Ascending aorta (tissue), 2 donors: ENCODE measurements at regions not wholly inside any gene's neighbourhood (a gene's known extent, or its start where the extent isn't known, plus 50 kb on each side); places are given as distances from the start of the nearest gene placed in this dataset.
"Not testable (repeated sequence)": the region's sequence is repeated elsewhere in the genome, so short reads cannot be mapped to it uniquely, and the experiment has no call there.

Source experiments
- DNase-seq, 2 donors: peaks; one replicate each; pipeline ENCODE4 v3.0.0-alpha.2; 2019; ENCODE audit warnings: low spot score in 2 of 2
- H3K27ac ChIP-seq, 2 donors: fragments of 200-600 bp; sonication (generic); one replicate each; pipeline ENCODE4 v1.5.1; 2016 to 2017; ENCODE audit warnings: mild to moderate bottlenecking in 1 of 2
- H3K27me3 ChIP-seq: fragments of 200-600 bp; sonication (generic); one replicate; pipeline ENCODE4 v1.5.1; 2017
- H3K36me3 ChIP-seq, 2 donors: fragments of 200-600 bp; sonication (generic); one replicate each; pipeline ENCODE4 v1.5.1; 2016
- H3K4me1 ChIP-seq, 2 donors: fragments of 200-600 bp; sonication (generic); one replicate each; pipeline ENCODE4 v1.5.1; 2016 to 2017; ENCODE audit warnings: mild to moderate bottlenecking in 1 of 2
- H3K4me3 ChIP-seq, 2 donors: fragments of 200-600 bp; sonication (generic); one replicate each; pipeline ENCODE4 v1.5.1; 2016 to 2017; ENCODE audit warnings: mild to moderate bottlenecking in 1 of 2
- H3K9me3 ChIP-seq, 2 donors: fragments of 200-600 bp; sonication (generic); one replicate each; pipeline ENCODE4 v1.5.1; 2016
- CTCF ChIP-seq, 3 experiments: fragments of 200-600 bp in 2 of 3; fragments of 450-650 bp in 1 of 3; sonication (generic) in 2 of 3; IDR thresholded peaks; one replicate each; pipeline ENCODE4 v1.5.1; 2016 to 2019; ENCODE audit warnings: antibody characterized with exemption in 3 of 3, mild to moderate bottlenecking in 1 of 3, moderate library complexity in 1 of 3
- intact Hi-C: fragments of 100-400 bp; cut with DNase I; formaldehyde crosslinking; loops from one replicate; pipeline ENCODE4 v1.15.1; 2023

- TF ChIP-seq CTCF (IDR thresholded peaks at IDR 0.05), result no peak
- DNase-seq, result no peak
- no peaks in the 10 kb centered on the region for H3K36me3 ChIP-seq
- no peak overlapping the region for H3K27ac ChIP-seq
- no peaks in the 10 kb centered on the region for H3K27me3 ChIP-seq
- H3K4me3 ChIP-seq, result no peak overlapping the region
- peaks cover 0 to 5% of the 10 kb centered on the region in 2 donors for H3K9me3 ChIP-seq
- intact Hi-C loops, result no loop called here
- no peaks in the 10 kb centered on the region for H3K4me1 ChIP-seq
These were observed 260.3 kb upstream of the DIO3 start for GRCh38 chr14:101301011-101301410.

- DNase-seq, result not testable (repeated sequence)
These were observed 254.1 kb upstream of the DIO3 start for GRCh38 chr14:101307162-101307561.

GRCh38 chr14:101311186-101311585, 250.1 kb upstream of the DIO3 start:
- H3K36me3 ChIP-seq, DNase-seq, intact Hi-C loops, H3K4me1 ChIP-seq, H3K27me3 ChIP-seq, H3K9me3 ChIP-seq, H3K27ac ChIP-seq, H3K4me3 ChIP-seq: not testable (repeated sequence)

More at GRCh38 chr14:101307162-101307561, 254.1 kb upstream of the DIO3 start:
- H3K9me3 ChIP-seq, intact Hi-C loops, H3K36me3 ChIP-seq, H3K27ac ChIP-seq, H3K27me3 ChIP-seq, H3K4me3 ChIP-seq, H3K4me1 ChIP-seq: not testable (repeated sequence)

- Histone ChIP-seq H3K4me3 (no peak overlapping the region), H3K36me3 (no peaks in the 10 kb centered on the region), H3K9me3 (no peaks in the 10 kb centered on the region), H3K27ac (no peak overlapping the region), H3K27me3 (no peaks in the 10 kb centered on the region), H3K4me1 (no peaks in the 10 kb centered on the region)
- DNase-seq, result no peak
- intact Hi-C loops, result no loop called here
- no peak for TF ChIP-seq CTCF (IDR thresholded peaks at IDR 0.05)
These were observed 248.0 kb upstream of the DIO3 start for GRCh38 chr14:101313268-101313667.

- DNase-seq, result no peak
- Histone ChIP-seq H3K36me3 (no peaks in the 10 kb centered on the region), H3K9me3 (no peaks in the 10 kb centered on the region), H3K4me1 (no peaks in the 10 kb centered on the region), H3K27ac (no peak overlapping the region), H3K4me3 (no peak overlapping the region), H3K27me3 (no peaks in the 10 kb centered on the region)
- intact Hi-C loops, result no loop called here
- no peak for TF ChIP-seq CTCF (IDR thresholded peaks at IDR 0.05)
These were observed 245.4 kb upstream of the DIO3 start for GRCh38 chr14:101315802-101316296.

GRCh38 chr14:101318271-101318670, 243.0 kb upstream of the DIO3 start:
- intact Hi-C loops, result no loop called here
- no peak for TF ChIP-seq CTCF (IDR thresholded peaks at IDR 0.05)
- no peak for DNase-seq
- Histone ChIP-seq H3K27ac (no peak overlapping the region), H3K4me1 (no peaks in the 10 kb centered on the region), H3K9me3 (no peaks in the 10 kb centered on the region), H3K4me3 (no peak overlapping the region), H3K27me3 (no peaks in the 10 kb centered on the region), H3K36me3 (no peaks in the 10 kb centered on the region)

GRCh38 chr14:101320396-101320795, 240.9 kb upstream of the DIO3 start:
- Histone ChIP-seq H3K4me3 (no peak overlapping the region), H3K4me1 (no peaks in the 10 kb centered on the region), H3K27ac (no peak overlapping the region), H3K9me3 (no peaks in the 10 kb centered on the region), H3K27me3 (no peaks in the 10 kb centered on the region), H3K36me3 (no peaks in the 10 kb centered on the region)
- no peak for DNase-seq
- intact Hi-C loops, result no loop called here
- no peak for TF ChIP-seq CTCF (IDR thresholded peaks at IDR 0.05)
